Hippocampal formation (tissue), 2 donors: ENCODE measurements at regions not wholly inside any gene's neighbourhood (a gene's known extent, or its start where the extent isn't known, plus 50 kb on each side); places are given as distances from the start of the nearest gene placed in this dataset.
"Not testable (repeated sequence)": the region's sequence is repeated elsewhere in the genome, so short reads cannot be mapped to it uniquely, and the experiment has no call there.

Source experiments
- DNase-seq, 2 donors: peaks; one replicate each; lab custom pipeline; 2025; lab: John Stamatoyannopoulos, UW

- DNase-seq: no peak
These were observed 55.3 kb upstream of the NOL4 start for GRCh38 chr18:34280000-34280399.

- no peak for DNase-seq
These were observed 55.9 kb upstream of the NOL4 start for GRCh38 chr18:34280653-34281052.

GRCh38 chr18:34281290-34281689 lies 56.6 kb upstream of the NOL4 start:
- DNase-seq: no peak

GRCh38 chr18:34281722-34282121 lies 57.0 kb upstream of the NOL4 start:
- DNase-seq: no peak

GRCh38 chr18:34283506-34283905 lies 58.8 kb upstream of the NOL4 start:
- DNase-seq: no peak

GRCh38 chr18:34287825-34288224 lies 63.1 kb upstream of the NOL4 start:
- DNase-seq: no peak

GRCh38 chr18:34292594-34292993 lies 67.9 kb upstream of the NOL4 start:
- DNase-seq: no peak

GRCh38 chr18:34297287-34297686 lies 72.6 kb upstream of the NOL4 start:
- DNase-seq: no peak

GRCh38 chr18:34299828-34300227 lies 75.1 kb upstream of the NOL4 start:
- no peak for DNase-seq

- DNase-seq: no peak
These were observed 86.8 kb upstream of the NOL4 start for GRCh38 chr18:34311468-34311867.

GRCh38 chr18:34314847-34315246 lies 90.1 kb upstream of the NOL4 start:
- no peak for DNase-seq

GRCh38 chr18:34315591-34316352 lies 91.1 kb upstream of the NOL4 start:
- DNase-seq: no peak

- no peak for DNase-seq
These were observed 95.6 kb upstream of the NOL4 start for GRCh38 chr18:34320267-34320666.

GRCh38 chr18:34321066-34321465 lies 96.4 kb upstream of the NOL4 start:
- DNase-seq: no peak

- DNase-seq: peak; percentile 31 to 56
These were observed 97.9 kb upstream of the NOL4 start for GRCh38 chr18:34322365-34323289.

- no peak for DNase-seq
These were observed 105.1 kb upstream of the NOL4 start for GRCh38 chr18:34329840-34330239.

- no peak for DNase-seq
These were observed 105.6 kb upstream of the NOL4 start for GRCh38 chr18:34330308-34330707.

GRCh38 chr18:34330907-34331306 lies 106.2 kb upstream of the NOL4 start:
- DNase-seq: not testable (repeated sequence)

GRCh38 chr18:34331343-34331742 lies 106.6 kb upstream of the NOL4 start:
- DNase-seq: not testable (repeated sequence)

GRCh38 chr18:34339155-34339554 lies 114.4 kb upstream of the NOL4 start:
- DNase-seq: no peak

- DNase-seq: no peak
These were observed 118.2 kb upstream of the NOL4 start for GRCh38 chr18:34342960-34343359.

- DNase-seq: no peak
These were observed 121.0 kb upstream of the NOL4 start for GRCh38 chr18:34345738-34346137.

GRCh38 chr18:34350778-34351177 lies 126.1 kb upstream of the NOL4 start:
- no peak for DNase-seq
